HG03520 (cell line): ENCODE measurements at regions not wholly inside any gene's neighbourhood (a gene's known extent, or its start where the extent isn't known, plus 50 kb on each side); places are given as distances from the start of the nearest gene placed in this dataset.
"Not testable (repeated sequence)": the region's sequence is repeated elsewhere in the genome, so short reads cannot be mapped to it uniquely, and the experiment has no call there.

ENCODE experiments used
- ATAC-seq: cut with Tn5 transposase; IDR thresholded peaks from one replicate; pipeline ENCODE4 v1.9.1; 2021; ENCODE audit warnings: mild to moderate bottlenecking, moderate library complexity; ENCODE audit not compliant: unreplicated experiment

- no peak for ATAC-seq
These were observed 92.3 kb upstream of the CD44 start for GRCh38 chr11:35046681-35047080.

GRCh38 chr11:35047179-35047578, 91.8 kb upstream of the CD44 start:
- no peak for ATAC-seq

- no peak for ATAC-seq
These were observed 91.2 kb upstream of the CD44 start for GRCh38 chr11:35047769-35048168.

- not testable (repeated sequence) for ATAC-seq
These were observed 90.6 kb upstream of the CD44 start for GRCh38 chr11:35048346-35048745.

GRCh38 chr11:35049859-35050531, 89.0 kb upstream of the CD44 start:
- ATAC-seq, result no peak

- ATAC-seq, result no peak
These were observed 88.4 kb upstream of the CD44 start for GRCh38 chr11:35050541-35050995.

DNA sequence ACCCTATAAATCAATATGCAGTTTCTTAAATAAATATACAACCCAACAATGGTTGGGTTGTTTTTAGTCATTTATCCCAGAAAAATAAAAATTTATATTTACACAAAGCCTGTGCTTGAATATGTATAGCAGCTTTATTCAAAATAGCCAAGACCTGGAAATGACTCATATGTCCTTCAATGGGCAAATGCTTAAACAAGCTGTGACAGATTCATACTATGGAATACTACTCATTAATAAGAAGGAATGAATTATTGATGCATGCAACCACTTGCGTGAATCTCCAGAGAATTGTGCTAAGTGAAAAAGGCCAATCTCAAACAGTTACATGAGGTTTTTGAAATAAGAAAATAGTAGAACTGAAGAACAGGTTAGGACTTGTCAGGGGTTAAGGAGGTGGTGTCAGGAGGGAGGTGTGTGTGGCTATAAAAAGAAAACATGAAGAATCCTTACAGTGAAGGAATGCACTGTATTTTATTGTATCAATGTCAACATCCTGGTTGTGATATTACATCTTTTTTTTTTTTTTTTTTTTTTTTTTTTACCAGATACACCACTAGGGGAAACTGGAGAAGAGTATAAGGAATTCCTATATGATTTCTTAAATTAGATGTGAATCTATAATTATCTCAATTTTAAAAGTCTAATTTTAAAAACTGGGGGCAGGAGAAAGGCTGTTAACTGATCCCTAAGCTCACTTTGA, 82.4 kb upstream of the CD44 start:
- ATAC-seq, result no peak

- ATAC-seq, result no peak
These were observed 80.9 kb upstream of the CD44 start for GRCh38 chr11:35057926-35058668.

DNA sequence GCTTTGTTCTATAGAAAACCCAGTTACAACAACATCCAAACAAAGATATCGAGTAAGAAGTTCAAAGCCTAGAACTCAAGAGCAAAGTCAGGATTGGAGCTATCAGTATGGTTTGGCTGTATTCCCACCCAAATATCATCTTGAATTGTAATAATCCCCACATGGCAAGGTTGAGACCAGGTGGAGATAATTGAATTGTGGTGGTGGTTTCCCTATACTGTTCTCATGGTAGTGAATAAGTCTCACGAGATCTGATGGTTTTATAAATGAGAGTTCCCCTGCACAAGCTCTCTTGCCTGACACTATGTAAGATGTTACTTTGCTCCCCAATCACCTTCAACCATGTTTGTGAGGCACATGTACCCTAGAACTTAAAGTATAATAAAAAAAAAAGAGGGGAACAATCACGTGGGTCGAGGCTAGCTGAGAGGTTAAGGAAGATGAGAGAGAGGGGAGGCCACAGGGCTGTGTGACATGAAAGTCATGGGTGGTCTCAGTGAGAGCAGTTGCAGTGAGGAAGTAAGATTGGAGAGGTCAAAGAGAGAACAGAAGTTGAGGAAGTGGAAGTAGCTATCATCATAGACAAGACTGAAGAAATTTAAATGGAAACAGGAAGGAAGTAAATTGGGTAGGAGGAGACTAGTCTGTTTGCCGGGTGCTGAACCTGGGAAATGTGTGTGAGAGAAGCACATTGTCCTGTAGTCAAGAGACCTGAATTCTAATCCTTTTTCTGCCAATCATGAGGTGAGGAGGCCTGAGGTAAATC, 80.1 kb upstream of the CD44 start:
- no peak for ATAC-seq

DNA sequence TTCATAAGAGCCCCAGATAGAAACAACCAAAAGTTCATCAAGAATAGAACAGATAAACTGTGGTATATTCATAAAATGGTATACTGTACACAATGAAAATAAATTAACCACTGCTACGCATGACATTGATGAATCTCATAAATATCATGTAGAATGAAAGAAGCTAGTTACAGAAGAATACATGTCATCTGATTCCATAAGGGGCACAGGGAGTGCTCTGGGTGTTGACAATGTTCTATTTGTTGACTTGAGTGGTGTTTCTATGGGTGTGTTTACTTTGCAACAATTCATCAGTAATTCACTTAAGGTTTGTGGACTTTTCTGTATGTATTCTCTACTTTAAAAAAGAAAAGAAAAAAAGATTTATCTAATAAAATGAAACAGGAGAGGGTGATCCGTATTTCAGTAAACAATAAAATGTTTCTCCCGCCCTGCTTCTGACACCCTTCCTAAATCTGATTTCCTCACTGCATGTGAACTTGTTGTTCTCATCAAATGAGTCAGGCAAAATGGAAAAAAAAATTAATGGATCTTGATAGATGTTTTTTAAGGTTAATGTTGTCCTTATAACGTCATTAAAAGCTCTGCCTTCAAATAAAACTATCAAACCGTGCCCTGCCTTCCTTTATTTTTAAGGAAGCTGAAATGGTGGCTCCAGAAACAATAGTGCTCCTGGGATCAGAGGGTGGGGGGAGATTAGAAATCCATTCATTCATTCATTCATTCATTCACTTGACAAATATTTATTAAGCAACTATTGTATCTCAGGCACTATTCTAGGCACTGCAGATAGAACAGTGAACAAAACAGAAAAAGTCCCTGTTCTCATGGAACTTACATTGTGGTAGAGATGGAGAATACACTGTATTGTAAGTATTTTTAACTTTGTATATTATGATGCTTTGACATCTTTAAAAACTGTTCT, 77.2 kb upstream of the CD44 start:
- no peak for ATAC-seq

DNA sequence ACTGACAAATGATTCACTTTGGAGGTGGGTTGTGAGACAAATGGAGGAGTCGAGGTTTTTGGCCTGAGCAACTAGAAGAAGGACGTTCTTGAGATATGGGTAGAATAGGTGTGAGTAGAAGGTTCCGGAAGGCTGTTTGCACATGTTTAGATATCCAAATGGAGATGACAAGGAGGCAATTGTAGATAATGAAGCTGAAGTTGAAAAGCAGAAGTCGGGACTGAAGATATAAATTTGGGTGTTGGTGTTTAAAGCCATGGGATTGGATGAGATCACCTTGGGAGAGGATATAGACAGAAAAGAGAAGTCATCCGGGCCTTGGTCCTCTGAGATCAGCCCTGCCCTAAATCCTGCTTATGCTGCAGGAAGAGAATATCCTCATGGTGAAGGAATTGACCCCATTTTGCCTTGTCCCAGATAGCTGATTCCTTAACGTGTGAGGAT, 75.5 kb upstream of the CD44 start:
- no peak for ATAC-seq

- ATAC-seq, result no peak
These were observed 74.7 kb upstream of the CD44 start for GRCh38 chr11:35064114-35064800.

GRCh38 chr11:35065566-35065965, 73.4 kb upstream of the CD44 start:
- ATAC-seq, result no peak

- no peak for ATAC-seq
These were observed 72.9 kb upstream of the CD44 start for GRCh38 chr11:35066030-35066429.

- ATAC-seq, result peak; percentile 84
These were observed 72.1 kb upstream of the CD44 start for GRCh38 chr11:35066783-35067423.

DNA sequence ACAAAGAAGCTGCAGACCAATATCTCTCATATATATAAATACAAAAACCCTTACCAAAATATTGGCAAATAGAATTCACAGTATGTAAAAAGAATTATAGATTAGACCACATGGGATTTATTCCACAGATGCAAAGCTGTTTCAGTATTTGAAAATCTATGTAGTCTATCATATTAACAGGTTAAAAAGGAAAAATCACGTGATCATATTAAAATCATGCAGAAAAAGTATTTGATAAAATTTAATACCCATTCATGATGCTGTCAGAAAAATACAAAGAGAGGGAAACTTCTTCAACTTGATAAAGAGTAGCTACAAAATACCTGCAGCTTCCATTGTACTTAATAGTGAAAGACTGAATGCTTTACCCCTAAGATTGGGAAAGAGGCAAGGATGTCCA, 67.2 kb upstream of the CD44 start:
- ATAC-seq, result no peak

DNA sequence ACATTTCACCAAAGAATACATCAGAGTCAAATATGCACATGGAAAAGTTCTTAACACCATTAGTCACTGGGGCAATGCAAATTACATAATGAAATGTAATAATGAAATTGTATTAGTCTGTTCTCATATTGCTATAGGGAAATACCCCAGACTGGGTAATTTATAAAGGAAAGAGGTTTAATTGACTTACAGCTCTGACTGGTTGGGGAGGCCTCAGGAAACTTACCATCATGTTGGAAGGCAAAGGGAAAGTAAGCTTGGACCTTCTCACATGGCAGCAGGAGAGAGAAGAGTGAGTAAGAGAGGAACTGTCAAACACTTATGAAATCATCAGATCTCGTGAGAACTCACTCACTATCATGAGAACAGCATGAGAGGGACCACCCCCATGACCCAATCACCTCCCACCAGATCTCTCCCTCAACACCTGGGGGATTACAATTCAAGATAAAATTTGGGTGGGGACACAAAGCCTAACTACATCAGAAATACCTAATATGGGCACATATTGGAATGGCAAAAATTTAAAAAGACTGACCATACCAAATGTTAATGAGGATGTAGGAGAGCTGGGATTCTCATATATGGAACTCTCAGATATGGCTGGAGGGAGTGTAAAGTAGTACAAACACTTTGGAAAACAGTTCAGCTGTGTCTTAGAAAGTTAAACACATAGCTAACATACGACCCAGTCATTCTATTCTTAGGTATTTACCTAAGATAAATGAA, 65.1 kb upstream of the CD44 start:
- no peak for ATAC-seq
